HCEC 1CT (cell line): ENCODE measurements at regions not wholly inside any gene's neighbourhood (a gene's known extent, or its start where the extent isn't known, plus 50 kb on each side); places are given as distances from the start of the nearest gene placed in this dataset.

Experiments used
- DNase-seq: peaks from one replicate; pipeline ENCODE4 v3.0.0-alpha.2; 2017

DNA sequence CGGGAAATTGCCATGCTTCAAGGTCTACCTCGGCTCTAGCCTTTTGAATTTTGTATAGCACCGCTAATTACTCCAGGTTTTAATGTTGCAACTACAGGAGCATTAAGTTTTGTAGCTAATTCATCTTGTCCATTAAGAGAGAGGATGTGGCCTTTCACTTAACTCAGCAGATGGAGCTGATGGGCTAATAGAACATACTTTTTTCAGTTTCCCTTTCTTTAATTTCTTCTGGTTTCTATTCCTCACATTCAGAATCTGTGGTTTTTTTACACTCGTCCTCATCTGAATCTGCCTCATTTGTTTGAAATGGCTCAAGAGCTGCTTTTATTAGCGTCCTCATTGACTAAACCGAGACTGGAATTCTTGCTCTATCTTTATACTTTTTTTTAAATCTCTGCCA lies 2085.7 kb upstream of the C9orf72 start:
- no peak for DNase-seq

GRCh38 chr9:29659736-29660135 lies 2086.5 kb upstream of the C9orf72 start:
- no peak for DNase-seq

DNA sequence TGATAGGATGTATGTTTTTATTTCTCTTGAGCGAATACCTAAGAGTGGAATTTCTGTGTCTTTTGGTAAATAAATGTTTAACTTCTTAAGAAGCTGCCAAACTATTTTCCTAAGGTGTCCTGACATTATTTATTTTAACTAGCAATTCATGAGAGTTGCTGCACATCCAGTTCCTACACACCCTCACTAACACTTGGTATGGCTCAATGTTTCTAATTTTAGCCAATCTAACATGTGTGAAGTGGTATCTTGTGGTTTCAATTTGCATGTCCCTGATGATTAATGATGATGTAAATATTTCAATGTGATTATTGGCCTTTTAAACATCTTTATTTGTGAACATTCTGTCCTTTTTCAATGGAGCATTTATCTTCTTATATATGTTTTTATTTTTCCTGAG lies 2095.5 kb upstream of the C9orf72 start:
- DNase-seq = no peak

DNA sequence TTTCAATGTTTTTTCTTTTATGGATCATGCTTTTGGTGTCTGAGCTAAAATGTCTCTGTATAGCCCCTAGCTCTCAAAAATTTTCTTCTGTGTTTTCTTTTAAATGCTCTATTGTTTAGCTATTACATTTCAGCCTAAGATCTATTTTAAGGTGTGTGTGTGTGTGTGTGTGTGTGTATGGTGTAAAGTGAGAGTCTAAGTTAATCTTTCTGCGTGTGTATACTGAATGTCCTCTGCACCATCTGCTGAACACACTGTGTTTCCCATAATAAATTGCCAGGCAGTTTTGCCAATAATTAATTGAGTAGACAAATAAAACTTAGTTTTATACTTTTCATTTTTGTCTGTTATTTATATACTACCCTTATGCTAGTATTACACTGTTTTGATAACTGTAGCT lies 2096.3 kb upstream of the C9orf72 start:
- no peak for DNase-seq

DNA sequence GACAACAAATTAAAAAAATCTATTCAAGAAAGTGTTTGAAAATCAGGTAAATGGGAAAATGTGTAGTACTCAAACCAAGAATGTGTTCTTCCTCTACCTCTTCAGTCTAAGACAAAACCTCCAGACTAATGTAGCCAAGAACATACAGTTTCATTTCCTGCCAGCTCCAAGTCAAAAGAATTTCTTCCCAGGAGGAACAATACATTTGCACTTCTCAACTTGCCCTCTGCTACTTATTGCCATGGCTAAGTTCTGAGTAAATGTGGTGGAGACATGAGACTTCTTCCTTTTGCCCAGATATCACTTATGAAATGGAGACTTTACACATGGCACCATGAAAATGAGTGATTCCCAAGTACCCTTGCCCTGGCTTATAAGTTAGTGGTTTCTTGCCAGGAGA lies 2112.2 kb upstream of the C9orf72 start:
- no peak for DNase-seq

DNA sequence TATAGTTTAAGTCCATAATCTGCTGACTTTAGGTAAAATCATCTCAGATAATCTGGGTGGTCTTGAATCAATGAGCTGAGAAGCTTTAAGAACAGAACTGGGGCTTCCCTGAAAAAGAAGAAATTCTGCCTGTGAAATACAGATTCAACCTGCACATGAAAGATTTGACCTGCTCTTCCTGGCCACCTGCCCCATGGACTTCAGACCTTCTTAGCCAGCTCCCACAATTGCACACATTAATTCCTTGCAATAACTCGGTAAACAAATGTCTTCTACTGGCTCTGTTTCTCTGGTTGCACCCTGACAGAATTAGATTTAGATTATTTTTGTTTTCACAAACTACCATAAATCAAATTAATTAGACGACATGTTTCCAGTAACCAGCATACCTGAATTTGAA lies 2117.9 kb upstream of the C9orf72 start:
- DNase-seq = no peak

DNA sequence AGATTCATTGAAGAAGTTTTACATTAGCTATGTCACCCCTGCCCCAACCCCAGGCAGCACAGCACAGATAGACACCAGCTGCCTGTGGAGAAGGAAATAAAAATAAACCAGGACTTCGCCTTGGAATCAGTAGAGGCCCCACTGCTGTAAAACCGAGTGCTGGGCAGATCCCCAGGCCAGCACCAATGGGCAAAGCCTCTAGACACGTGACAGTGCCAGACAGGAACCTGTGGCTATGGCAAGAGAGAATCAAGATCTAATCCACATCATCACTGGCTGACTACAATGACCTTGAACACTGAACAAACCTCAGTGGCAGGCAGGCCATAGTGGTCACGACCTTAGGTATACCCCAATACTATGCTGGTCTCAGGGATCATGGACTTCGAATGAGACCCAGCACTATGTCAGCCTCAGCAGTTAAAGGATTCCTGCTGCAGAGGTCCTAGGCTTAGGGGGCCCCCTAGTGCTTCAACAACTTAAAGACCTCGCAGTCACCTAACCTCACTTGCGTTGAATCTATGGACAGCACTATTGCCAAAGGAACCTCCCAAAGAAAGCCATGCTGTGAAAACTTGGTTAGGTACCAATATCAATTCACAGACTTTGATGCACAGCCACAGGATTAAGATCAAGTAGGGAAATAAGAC lies 2118.6 kb upstream of the C9orf72 start:
- no peak for DNase-seq

DNA sequence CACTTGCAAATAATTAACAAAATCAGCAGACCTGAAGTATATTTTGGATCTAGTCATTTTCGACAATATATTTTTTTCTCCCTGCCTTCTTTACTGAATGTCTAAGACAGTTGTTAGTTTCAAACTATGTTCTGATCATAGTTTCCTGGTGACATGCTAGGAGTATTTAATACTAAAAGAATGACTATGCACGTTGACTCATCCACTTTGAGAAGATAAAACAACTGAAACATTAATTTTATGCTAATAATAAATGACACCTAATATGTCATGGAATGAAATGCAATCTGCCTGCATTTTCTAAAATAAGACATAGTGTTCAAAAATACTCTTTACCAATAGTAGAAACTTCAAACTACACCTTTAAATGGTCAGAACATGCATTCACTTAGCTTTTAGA lies 2123.7 kb upstream of the C9orf72 start:
- no peak for DNase-seq

DNA sequence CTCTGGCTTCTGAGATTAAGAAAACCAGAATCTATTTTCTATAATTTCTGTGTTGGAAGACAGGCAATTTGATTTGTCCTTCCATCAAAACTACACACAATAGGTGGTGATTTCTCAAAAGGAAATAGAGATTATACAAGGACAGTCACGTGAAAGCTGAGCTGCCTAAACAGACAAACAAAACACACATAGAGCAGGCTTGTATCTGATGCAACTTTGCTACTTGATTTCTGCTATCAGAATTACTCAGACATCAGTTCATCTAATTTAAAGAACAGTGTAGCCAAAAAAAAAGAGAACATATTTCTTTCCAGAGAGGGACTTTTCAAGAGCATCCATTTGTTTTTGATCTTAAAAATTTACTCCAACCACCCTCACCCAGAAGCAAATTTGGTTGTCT lies 2128.3 kb upstream of the C9orf72 start:
- DNase-seq = no peak

GRCh38 chr9:29701971-29702370 lies 2128.7 kb upstream of the C9orf72 start:
- no peak for DNase-seq

GRCh38 chr9:29714860-29715259 lies 2141.6 kb upstream of the C9orf72 start:
- DNase-seq = no peak

GRCh38 chr9:29717631-29718030 lies 2144.3 kb upstream of the C9orf72 start:
- DNase-seq = no peak

DNA sequence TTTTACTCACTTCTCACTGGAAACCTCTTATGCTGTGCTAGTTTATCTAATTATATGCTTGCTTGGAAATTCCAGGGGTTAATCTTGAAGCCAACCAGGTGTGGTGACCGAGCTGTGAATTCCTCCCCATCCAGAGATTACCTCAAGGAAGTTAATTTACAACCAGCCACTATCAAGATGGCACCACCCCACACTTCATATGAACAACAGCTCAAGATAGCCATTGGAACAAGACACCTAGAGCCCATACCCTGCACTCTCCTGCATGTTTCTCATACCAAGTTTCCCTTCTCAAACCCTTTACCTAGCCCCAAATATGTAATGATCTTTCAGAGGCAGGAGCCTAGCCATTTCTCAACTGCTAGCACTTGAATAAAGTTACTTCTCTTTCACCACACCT lies 2156.9 kb upstream of the C9orf72 start:
- DNase-seq = no peak

- DNase-seq = no peak
Measured at GRCh38 chr9:29740518-29740917, 2167.2 kb upstream of the C9orf72 start.

- no peak for DNase-seq
Measured at GRCh38 chr9:29741169-29741568, 2167.9 kb upstream of the C9orf72 start.

DNA sequence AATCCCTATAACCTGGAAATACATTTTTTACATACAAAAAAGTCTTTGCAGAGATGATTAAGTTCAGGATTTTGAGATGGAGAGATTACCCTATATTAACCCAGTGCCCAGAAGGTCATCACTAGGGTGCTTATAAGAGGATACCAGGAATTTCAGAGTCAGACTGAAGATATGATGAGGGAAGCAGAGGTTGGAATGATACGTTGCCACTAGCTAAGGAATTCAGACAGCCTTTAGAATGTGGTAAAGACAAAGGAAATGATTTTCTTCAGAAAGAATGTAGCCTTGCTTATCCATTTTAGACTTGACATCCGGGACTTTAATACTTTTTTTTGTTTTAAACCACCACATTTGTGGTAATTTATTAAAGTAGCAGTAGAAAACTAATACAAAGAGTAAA lies 2176.8 kb upstream of the C9orf72 start:
- no peak for DNase-seq

- no peak for DNase-seq
Measured at GRCh38 chr9:29751226-29751625, 2177.9 kb upstream of the C9orf72 start.

GRCh38 chr9:29753638-29754037 lies 2180.4 kb upstream of the C9orf72 start:
- DNase-seq = no peak

DNA sequence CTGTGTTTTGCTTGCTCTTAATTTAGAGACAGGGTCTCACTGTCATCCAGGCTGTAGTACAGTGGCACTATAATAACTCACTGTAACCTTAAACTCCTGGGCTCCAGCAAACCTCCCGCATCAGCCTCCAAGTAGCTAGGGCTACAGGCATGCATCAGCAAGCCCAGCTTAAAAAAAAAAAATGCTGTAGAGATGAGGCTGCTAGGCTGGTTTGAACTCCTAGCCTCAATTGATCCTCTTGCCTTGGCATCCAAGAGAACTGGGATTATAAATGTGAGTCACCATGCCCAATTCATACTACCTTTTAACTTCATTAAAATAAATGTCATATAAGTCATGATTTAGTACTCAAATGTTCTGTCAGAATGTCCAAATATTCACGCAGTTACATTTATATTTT lies 2195.7 kb upstream of the C9orf72 start:
- no peak for DNase-seq

- no peak for DNase-seq
Measured at GRCh38 chr9:29773676-29774075, 2200.4 kb upstream of the C9orf72 start.

- no peak for DNase-seq
Measured at GRCh38 chr9:29775491-29775890, 2202.2 kb upstream of the C9orf72 start.

GRCh38 chr9:29778281-29778849 lies 2205.1 kb upstream of the C9orf72 start:
- DNase-seq = no peak

DNA sequence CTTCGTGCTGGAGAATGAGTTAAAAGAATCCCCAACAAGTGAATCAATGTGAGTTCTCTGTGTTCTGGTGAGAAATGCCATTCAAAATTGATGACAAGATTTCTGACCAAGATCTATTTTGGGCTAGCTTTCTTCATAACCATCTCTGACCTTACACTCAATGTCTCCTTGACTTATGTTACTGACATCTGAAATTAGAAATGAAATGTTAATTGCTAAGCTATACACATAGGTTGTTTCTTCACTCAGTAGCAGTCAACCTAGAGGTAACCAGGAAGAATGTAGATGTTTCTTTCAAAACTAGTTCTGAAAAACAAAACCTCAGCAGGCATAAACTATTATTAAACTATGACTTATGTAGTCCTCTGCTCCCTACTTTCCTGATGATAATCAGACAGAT lies 2220.7 kb upstream of the C9orf72 start:
- no peak for DNase-seq

- no peak for DNase-seq
Measured at GRCh38 chr9:29796291-29796952, 2223.1 kb upstream of the C9orf72 start.

DNA sequence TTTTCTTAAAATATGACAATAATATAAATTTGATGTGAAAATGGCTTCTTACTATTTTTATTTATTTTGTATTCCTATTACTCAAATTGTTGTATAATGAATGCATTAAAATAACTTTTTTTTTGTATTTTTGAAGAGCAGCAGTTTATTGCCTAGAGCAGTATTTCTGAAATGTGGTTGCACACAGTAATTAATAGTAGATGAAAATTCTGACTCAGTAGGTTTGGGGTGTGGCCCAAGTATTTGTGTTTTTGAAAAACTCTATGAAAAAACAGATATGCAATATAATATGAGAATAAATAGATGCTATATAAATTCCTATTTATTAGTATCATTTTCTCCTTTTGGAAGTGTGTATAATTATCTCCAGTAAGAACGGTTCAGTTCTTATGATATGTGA lies 2225.3 kb upstream of the C9orf72 start:
- DNase-seq = no peak
